C4-2B (cell line): ENCODE measurements at regions not wholly inside any gene's neighbourhood (a gene's known extent, or its start where the extent isn't known, plus 50 kb on each side); places are given as distances from the start of the nearest gene placed in this dataset.

ENCODE experiments used
- CTCF ChIP-seq: fragments of 450-650 bp; conservative IDR thresholded peaks from 2 replicates; pipeline ENCODE4 v1.5.1; 2017; ENCODE audit warnings: mild to moderate bottlenecking
- ZFX ChIP-seq: fragments of 450-650 bp; IDR thresholded peaks from 2 replicates; pipeline ENCODE4 v1.6.1; 2017

GRCh38 chr19:28213470-28214082 lies 999.4 kb downstream of the UQCRFS1 start:
- TF ChIP-seq CTCF = no peak
- no peak for TF ChIP-seq ZFX
